ENCODE measurements at regions not wholly inside any gene's neighbourhood (a gene's known extent, or its start where the extent isn't known, plus 50 kb on each side); places are given as distances from the start of the nearest gene placed in this dataset.

GRCh38 chr6:166774770-166775169 lies 147.7 kb upstream of the RPS6KA2 start:
- DNase-seq (ENCODE audit: low read depth in 2 of 2), result no peak

GRCh38 chr6:166774292-166774691 lies 147.2 kb upstream of the RPS6KA2 start:
- DNase-seq (ENCODE audit: low read depth in 2 of 2), result no peak

GRCh38 chr6:166772518-166772917 lies 145.5 kb upstream of the RPS6KA2 start:
- no peak for DNase-seq (ENCODE audit: low read depth in 2 of 2)

GRCh38 chr6:166771701-166772100 lies 144.7 kb upstream of the RPS6KA2 start:
- no peak for DNase-seq (ENCODE audit: low read depth in 2 of 2)

- no peak for DNase-seq (ENCODE audit: low read depth in 2 of 2)
These were observed 143.4 kb upstream of the RPS6KA2 start for GRCh38 chr6:166770216-166771116.

- DNase-seq (ENCODE audit: low read depth in 2 of 2), result no peak
These were observed 142.6 kb upstream of the RPS6KA2 start for GRCh38 chr6:166769648-166770047.

GRCh38 chr6:166768761-166769160 lies 141.7 kb upstream of the RPS6KA2 start:
- DNase-seq (ENCODE audit: low read depth in 2 of 2), result no peak

GRCh38 chr6:166767230-166767629 lies 140.2 kb upstream of the RPS6KA2 start:
- DNase-seq (ENCODE audit: low read depth in 2 of 2), result no peak

- DNase-seq (ENCODE audit: low read depth in 2 of 2), result no peak
These were observed 139.7 kb upstream of the RPS6KA2 start for GRCh38 chr6:166766769-166767168.

GRCh38 chr6:166765234-166765541 lies 138.1 kb upstream of the RPS6KA2 start:
- no peak for DNase-seq (ENCODE audit: low read depth in 2 of 2)

- DNase-seq (ENCODE audit: low read depth in 2 of 2), result no peak
These were observed 137.6 kb upstream of the RPS6KA2 start for GRCh38 chr6:166764473-166765233.

- DNase-seq (ENCODE audit: low read depth in 2 of 2), result no peak
These were observed 136.8 kb upstream of the RPS6KA2 start for GRCh38 chr6:166763606-166764472.

- no peak for DNase-seq (ENCODE audit: low read depth in 2 of 2)
These were observed 134.8 kb upstream of the RPS6KA2 start for GRCh38 chr6:166761801-166762200.

- peak in 1 of 2 experiments; percentile 47 for DNase-seq (ENCODE audit: low read depth in 2 of 2)
These were observed 133.2 kb upstream of the RPS6KA2 start for GRCh38 chr6:166760288-166760687.

GRCh38 chr6:166758136-166758704 lies 131.2 kb upstream of the RPS6KA2 start:
- DNase-seq (ENCODE audit: low read depth in 2 of 2), result no peak

GRCh38 chr6:166757232-166758135 lies 130.4 kb upstream of the RPS6KA2 start:
- no peak for DNase-seq (ENCODE audit: low read depth in 2 of 2)

- DNase-seq (ENCODE audit: low read depth in 2 of 2), result no peak
These were observed 127.4 kb upstream of the RPS6KA2 start for GRCh38 chr6:166754218-166755030.

- no peak for DNase-seq (ENCODE audit: low read depth in 2 of 2)
These were observed 126.1 kb upstream of the RPS6KA2 start for GRCh38 chr6:166752928-166753721.

- no peak for DNase-seq (ENCODE audit: low read depth in 2 of 2)
These were observed 125.0 kb upstream of the RPS6KA2 start for GRCh38 chr6:166752097-166752496.

Data from stimulated activated CD4-positive, alpha-beta T cell treated with anti-CD3 and anti-CD28 coated beads, Interleukin-12 subunit alpha, Interleukin-12 subunit beta, amount 100 ng/mL, for 24 hours (primary cell).